Nephron (organoid): ENCODE measurements at regions not wholly inside any gene's neighbourhood (a gene's known extent, or its start where the extent isn't known, plus 50 kb on each side); places are given as distances from the start of the nearest gene placed in this dataset.

Experiments
- H3K27ac Mint-ChIP-seq, 3 experiments: 2 replicates each; pipeline ENCODE4 v1.8.0; 2020; ENCODE audit warnings: mixed read lengths in 3 of 3, mild to moderate bottlenecking in 2 of 3, moderate library complexity in 1 of 3
- H3K27me3 Mint-ChIP-seq: 2 replicates; pipeline ENCODE4 v1.8.0; 2021; ENCODE audit warnings: low read depth, mild to moderate bottlenecking, moderate library complexity, mixed read lengths
- H3K36me3 Mint-ChIP-seq: 2 replicates; pipeline ENCODE4 v1.8.0; 2020; ENCODE audit warnings: low read depth, mixed read lengths
- H3K4me1 Mint-ChIP-seq: 2 replicates; pipeline ENCODE4 v1.8.0; 2020; ENCODE audit warnings: mixed read lengths
- H3K4me3 Mint-ChIP-seq, 3 experiments: 2 replicates each; pipeline ENCODE4 v1.8.0; 2020; ENCODE audit warnings: mild to moderate bottlenecking in 3 of 3, mixed read lengths in 3 of 3, moderate library complexity in 2 of 3
- H3K9me3 Mint-ChIP-seq: 2 replicates; pipeline ENCODE4 v1.8.0; 2020; ENCODE audit warnings: mixed read lengths
- CTCF ChIP-seq, 3 experiments: fragments of 200-600 bp; sonication (generic); IDR thresholded peaks; one replicate each; pipeline ENCODE4 v1.5.0; 2021; ENCODE audit warnings: antibody characterized with exemption in 3 of 3; ENCODE audit not compliant: unreplicated experiment in 3 of 3

GRCh38 chrX:113274345-113274744 lies 433.7 kb upstream of the AMOT start:
- Mint-ChIP-seq H3K36me3 (no peaks in the 10 kb centered on the region), H3K27me3 (no peaks in the 10 kb centered on the region), H3K27ac (no peak overlapping the region), H3K9me3 (no peaks in the 10 kb centered on the region), H3K4me3 (no peak overlapping the region), H3K4me1 (no peaks in the 10 kb centered on the region)
- no peak for TF ChIP-seq CTCF (IDR thresholded peaks at IDR 0.05; ENCODE audit: unreplicated experiment in 3 of 3)

- no peaks in the 10 kb centered on the region for H3K36me3 Mint-ChIP-seq
- H3K27me3 Mint-ChIP-seq, result no peaks in the 10 kb centered on the region
- H3K4me3 Mint-ChIP-seq, result no peak overlapping the region
- H3K9me3 Mint-ChIP-seq, result no peaks in the 10 kb centered on the region
- H3K27ac Mint-ChIP-seq, result no peak overlapping the region
- no peaks in the 10 kb centered on the region for H3K4me1 Mint-ChIP-seq
- TF ChIP-seq CTCF (IDR thresholded peaks at IDR 0.05; ENCODE audit: unreplicated experiment in 3 of 3), result no peak
Observed at GRCh38 chrX:113269203-113269602, 428.6 kb upstream of the AMOT start.

- H3K27ac Mint-ChIP-seq, result no peak overlapping the region
- no peaks in the 10 kb centered on the region for H3K4me1 Mint-ChIP-seq
- H3K9me3 Mint-ChIP-seq, result no peaks in the 10 kb centered on the region
- no peaks in the 10 kb centered on the region for H3K36me3 Mint-ChIP-seq
- no peaks in the 10 kb centered on the region for H3K27me3 Mint-ChIP-seq
- no peak overlapping the region for H3K4me3 Mint-ChIP-seq
- peak in 1 of 3 experiments; percentile 19 for TF ChIP-seq CTCF (IDR thresholded peaks at IDR 0.05; ENCODE audit: unreplicated experiment in 3 of 3)
Observed at GRCh38 chrX:113260474-113260873, 419.8 kb upstream of the AMOT start.

- H3K4me3 Mint-ChIP-seq, result no peak overlapping the region
- H3K9me3 Mint-ChIP-seq, result peaks cover 9% of the 10 kb centered on the region
- H3K4me1 Mint-ChIP-seq, result no peaks in the 10 kb centered on the region
- H3K27ac Mint-ChIP-seq, result no peak overlapping the region
- no peaks in the 10 kb centered on the region for H3K36me3 Mint-ChIP-seq
- TF ChIP-seq CTCF (IDR thresholded peaks at IDR 0.05; ENCODE audit: unreplicated experiment in 3 of 3), result no peak
- no peaks in the 10 kb centered on the region for H3K27me3 Mint-ChIP-seq
Observed at GRCh38 chrX:113222305-113222704, 381.7 kb upstream of the AMOT start.

GRCh38 chrX:113212052-113212451 lies 371.4 kb upstream of the AMOT start:
- Mint-ChIP-seq H3K9me3 (peaks cover 32% of the 10 kb centered on the region), H3K4me1 (no peaks in the 10 kb centered on the region), H3K36me3 (no peaks in the 10 kb centered on the region), H3K27ac (no peak overlapping the region), H3K4me3 (no peak overlapping the region), H3K27me3 (no peaks in the 10 kb centered on the region)
- no peak for TF ChIP-seq CTCF (IDR thresholded peaks at IDR 0.05; ENCODE audit: unreplicated experiment in 3 of 3)

GRCh38 chrX:113202601-113203000 lies 362.0 kb upstream of the AMOT start:
- Mint-ChIP-seq H3K27ac (no peak overlapping the region), H3K4me1 (peaks cover 9% of the 10 kb centered on the region), H3K36me3 (no peaks in the 10 kb centered on the region), H3K27me3 (no peaks in the 10 kb centered on the region), H3K9me3 (peaks cover 38% of the 10 kb centered on the region), H3K4me3 (no peak overlapping the region)
- no peak for TF ChIP-seq CTCF (IDR thresholded peaks at IDR 0.05; ENCODE audit: unreplicated experiment in 3 of 3)
